NCI-H1694 treated with DMSO at 0.1 percent for 48 hours (cell line): ENCODE measurements at regions not wholly inside any gene's neighbourhood (a gene's known extent, or its start where the extent isn't known, plus 50 kb on each side); places are given as distances from the start of the nearest gene placed in this dataset.

Source experiments
- DNase-seq: peaks from one replicate; lab custom pipeline; 2025; lab: John Stamatoyannopoulos, UW

DNA sequence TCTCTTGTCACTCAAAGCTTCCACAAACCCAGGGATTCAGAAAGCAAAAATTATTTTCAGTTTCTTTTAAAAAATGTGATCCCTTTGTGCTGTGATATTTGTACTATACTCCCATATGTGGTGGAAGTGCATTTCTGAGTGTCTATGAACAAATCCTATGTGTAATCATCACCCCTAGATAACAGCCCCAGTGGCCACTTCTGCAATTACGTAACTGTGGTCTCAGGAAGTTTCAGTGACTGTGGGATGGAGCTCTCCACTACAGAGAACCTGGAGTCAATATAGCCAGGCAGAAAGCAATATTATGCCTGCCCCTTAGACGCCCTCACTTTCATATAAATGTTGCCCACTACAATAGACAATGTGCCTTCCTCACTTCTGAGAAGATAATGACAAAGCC lies 1101.7 kb upstream of the GHITM start:
- DNase-seq: no peak

DNA sequence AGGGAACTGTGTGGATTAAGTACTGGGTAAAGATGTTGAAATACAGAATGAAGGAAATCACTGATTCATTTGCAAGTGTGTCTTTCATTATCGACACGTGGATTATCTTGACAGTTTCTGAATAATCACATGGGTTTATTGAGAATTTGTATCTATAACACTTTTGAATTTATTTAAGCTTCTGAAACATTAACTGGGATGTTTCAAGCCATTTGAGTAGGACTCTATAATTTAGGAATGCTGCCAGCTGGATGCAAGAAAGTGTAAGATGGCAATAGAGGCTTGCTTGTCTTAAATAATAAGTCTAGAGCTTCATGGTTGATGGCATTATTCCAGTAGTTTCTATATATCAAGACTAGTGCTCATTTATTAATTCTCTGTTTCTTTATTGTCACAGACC lies 1100.7 kb upstream of the GHITM start:
- no peak for DNase-seq

DNA sequence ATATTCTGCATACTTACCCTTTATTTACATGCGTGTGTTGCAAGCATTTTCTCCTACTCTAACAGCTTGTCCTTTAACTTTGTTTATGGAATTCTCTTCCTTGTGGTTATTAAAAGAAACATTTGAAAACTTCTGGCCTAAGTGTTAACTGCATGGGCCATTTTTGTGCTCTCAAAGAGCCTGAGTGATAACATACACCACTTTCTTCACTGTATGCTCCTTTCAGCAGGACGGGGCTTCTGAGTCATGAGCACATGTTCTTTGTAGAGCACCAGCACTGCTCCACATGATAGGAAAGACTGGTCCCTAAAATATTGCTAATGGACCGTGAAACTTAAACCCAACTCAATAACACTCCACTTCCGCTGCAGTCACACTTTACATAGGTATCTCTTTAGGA lies 1093.6 kb upstream of the GHITM start:
- DNase-seq: no peak

DNA sequence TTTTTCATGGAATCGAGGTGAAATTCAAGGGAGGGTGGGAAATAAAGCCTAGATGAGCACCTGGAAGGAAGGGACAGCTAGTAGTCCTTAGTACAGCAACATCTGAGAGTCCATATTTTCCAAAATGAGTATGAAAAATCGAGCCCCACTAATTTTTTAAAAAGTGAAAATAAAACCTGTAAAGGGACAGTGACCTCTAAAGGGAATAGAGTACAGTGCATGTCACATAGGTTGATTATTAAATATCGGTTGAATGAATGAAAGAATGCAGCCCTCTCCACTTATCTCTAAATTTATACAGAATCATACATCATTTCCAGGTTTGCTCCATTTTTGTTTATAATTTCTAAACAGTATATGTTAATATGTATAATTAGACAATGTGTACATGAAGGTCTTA lies 1088.5 kb upstream of the GHITM start:
- no peak for DNase-seq

DNA sequence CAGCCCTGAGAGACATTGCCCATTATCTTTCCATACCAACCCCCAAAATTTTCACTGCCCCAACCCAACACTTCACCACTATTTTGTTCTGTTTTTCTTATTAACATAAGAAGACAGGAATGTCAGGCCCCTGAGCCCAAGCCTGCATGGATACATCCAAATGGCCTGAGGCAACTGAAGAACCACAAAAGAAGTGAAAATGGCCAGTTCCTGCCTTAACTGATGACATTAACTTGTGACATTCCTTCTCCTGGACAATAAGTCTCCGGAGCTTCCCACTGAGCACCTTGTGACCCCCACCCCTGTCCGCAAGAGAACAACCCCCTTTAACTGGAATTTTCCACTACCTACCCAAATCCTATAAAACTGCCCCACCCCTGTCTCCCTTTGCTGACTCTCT lies 1076.4 kb upstream of the GHITM start:
- no peak for DNase-seq

DNA sequence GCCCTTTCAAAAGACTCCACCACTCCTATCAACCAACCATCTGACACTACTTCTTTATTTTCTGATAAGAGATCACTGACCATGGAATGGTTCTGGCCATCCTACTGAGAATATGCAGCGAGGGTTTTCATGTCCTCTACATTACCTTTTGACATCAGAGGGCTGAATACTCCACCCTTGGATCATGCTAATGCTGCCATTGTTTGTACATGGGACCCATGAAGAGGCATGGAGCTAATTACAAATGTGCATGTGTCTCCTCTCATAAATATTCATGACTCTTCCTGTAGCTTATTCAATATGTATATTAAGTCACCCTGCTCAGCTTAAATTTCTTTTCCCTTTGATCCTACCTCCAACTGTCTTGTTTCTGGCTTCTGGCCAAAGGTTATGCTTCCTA lies 1065.8 kb upstream of the GHITM start:
- no peak for DNase-seq

DNA sequence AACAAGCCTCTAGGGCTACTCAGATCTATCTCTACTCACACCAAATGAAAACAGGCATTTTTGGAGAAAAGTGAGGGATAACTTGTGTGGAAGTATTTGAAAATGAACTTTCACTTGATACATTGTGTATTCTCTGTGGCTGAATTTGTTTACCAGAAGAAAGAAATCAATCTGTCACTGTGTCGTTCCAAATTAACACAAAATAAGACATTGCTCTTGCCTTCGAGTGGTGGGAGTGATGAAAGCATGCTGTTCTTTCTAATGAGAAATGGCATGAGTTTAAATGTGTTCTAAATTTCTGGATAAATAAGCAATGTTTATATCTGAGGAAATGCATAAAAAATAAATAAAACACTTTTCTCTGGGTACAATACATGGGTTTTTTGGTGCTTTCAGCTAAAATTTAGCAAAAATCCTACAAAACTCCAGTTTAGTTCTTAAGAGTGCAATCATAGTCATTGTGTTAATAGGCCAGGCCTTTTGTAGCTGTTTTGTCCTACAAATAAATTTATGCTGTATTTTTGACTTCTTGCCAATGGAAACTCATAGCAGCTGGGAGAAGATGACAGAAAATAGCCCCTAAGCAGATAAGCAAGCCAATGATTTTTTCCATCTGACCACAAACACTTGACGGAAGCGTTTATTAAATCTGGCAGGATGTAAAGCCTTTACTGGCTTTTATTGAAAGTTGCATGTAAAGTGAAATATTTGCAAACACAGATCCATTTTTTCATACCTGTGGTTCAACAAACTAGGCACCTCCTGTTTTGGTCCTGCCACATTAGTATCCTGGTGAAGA lies 1064.1 kb upstream of the GHITM start:
- peak; percentile 34 for DNase-seq

DNA sequence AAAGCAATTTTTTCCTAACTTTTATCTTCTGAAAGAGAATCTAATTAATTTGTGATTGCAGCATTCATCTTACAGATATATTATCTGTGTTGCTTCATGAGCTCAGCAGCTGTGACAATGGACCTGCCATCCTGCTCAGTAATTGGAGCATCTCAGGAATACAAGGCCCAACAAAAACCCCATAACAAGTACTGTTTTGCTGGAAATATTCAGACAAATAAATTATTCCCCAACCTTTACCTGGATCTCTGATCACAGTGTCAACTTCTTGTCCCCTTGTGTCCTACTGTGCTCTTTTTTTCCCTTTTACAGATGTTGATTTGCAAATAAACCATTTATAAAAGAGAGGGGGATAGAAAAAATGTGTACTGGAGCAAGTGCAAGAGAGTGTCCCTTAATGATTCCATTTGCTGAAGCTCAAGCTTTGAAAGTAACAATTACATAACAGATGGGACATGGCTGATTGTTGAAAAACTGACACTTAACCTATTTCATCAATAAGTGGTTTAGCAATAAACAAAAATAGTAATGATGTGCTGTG lies 1063.4 kb upstream of the GHITM start:
- DNase-seq: peak; percentile 28

DNA sequence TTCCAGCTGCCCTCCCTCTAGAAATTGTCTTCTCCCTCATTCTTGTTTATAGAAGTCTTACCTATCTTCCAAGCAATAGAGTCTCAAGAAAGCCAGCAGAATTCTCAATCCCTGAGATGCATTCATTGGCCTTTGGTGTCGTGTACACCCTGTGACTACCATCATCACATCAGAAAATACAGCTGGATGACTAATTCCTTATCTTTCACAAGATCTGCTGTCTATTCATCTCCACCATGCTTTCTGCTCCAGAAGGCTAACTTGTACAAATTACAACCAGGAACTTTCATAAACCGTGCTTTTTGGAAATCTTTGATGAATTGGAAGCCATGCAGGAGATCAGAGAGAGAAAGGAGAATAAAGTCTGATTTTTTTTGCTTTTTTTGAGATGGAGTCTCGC lies 1062.9 kb upstream of the GHITM start:
- no peak for DNase-seq

DNA sequence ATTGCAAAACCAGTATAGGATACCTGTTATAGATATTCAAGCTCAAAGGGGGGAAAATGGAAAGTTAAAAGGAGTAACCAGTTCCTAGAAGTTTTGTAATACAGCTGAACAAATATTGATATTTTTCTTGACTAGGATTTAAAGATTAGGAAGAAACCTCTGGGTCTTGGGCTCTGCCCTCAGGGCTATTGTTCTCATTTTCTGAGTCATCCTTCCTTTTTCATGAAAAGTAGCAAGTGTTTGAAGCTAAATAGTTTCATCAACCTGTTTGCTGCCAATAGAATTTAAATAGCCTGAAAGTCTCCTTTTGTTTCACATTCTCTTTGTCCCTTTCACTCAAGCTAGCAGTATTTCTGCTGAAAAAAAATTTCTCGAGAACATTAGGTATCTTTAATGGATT lies 1061.1 kb upstream of the GHITM start:
- no peak for DNase-seq

GRCh38 chr10:83078645-83079044 lies 1060.7 kb upstream of the GHITM start:
- DNase-seq: no peak

GRCh38 chr10:83083831-83084230 lies 1055.5 kb upstream of the GHITM start:
- no peak for DNase-seq

GRCh38 chr10:83089335-83089734 lies 1050.0 kb upstream of the GHITM start:
- DNase-seq: no peak

GRCh38 chr10:83104616-83105015 lies 1034.7 kb upstream of the GHITM start:
- no peak for DNase-seq

- no peak for DNase-seq
These were observed 1030.6 kb upstream of the GHITM start for GRCh38 chr10:83108565-83109333.

DNA sequence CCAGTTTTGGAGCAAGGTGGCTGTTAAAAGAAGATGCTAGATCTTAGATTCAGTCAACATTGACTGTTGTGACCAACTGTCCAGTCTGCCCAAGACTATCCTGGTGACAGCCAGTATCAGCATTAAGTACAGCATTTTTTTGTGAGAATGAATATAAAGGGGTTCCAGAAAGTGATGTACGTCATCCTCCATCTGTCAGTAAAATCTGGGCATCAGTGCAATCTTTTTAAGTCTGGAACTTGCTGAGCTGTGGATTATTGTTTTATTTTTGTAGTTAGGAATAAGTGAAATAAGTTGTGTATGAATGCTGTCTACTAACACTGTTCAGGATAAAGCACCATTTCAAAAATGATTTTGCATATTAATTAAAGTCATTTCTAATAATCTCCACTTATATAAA lies 1020.0 kb upstream of the GHITM start:
- DNase-seq: no peak

GRCh38 chr10:83122336-83122735 lies 1017.0 kb upstream of the GHITM start:
- no peak for DNase-seq

DNA sequence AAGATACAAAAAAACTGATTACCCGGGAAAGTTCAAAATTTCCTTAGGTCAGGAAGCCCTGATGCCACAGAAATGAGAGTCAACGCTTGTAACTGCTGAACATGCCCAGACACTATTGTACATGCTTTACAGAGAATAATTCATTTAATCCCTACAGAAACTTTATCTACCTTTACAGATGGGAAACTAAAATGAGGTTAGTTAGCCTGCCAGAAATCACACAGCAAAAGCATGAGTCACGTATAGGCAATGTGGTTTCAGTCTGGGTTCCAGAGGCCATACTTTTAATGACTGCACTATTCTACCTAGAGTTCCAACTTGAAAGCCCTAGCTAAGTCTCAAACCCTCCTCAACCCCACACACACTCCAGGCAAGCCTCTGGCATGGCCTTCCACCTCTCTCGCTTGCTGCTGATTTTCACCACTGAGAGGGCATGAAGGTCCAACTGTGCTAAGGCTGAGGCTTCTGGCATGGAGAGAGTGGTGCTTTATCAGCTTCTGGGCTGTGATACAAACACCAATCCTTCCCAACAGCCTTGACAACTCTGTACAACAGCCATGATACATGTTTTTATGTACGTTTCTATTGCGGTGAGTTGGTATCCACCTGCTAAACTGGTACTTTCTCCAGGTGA lies 1011.2 kb upstream of the GHITM start:
- DNase-seq: no peak

DNA sequence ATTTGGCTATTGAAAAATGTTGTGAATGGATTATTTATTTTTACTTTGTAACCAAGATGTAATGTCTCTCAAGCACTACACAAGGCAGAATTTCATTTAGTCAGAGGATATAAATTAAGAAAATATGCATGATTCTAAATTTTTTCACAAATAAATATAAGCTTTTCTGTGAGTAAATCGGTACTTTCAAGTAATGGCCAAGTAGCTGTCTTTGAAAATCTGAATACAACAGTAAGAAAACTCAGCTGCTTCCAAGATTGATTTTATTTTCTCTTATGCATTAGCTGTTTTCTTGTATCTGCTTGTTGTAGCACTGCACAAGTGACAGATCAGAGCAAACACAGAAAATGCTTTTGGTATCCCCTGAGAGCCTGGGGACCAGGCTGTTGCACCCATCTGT lies 998.5 kb upstream of the GHITM start:
- peak; percentile 82 for DNase-seq

DNA sequence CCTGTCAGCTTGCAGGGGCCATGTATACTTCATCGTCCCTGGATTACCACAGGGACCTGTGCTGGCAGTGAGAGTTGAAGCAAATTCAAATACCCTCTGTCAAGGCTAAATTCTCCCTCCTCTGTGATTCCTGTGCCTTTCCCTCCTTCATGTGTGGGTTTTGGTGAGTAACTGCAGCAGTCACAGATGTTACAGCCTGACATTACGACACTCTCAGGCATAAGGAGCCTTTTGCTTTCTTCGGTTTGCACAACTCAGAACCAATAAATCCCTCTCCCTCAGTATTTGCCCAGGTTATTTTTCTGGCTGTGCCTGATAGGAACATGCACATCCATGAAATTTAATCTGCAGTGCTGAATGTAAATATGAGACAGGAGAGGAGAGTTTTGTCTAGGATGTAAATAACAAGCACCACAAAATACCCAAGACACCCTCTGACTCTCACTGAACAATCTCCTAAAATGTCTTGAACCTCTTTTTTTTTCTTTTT lies 997.2 kb upstream of the GHITM start:
- DNase-seq: peak; percentile 11

GRCh38 chr10:83144461-83144860 lies 994.8 kb upstream of the GHITM start:
- no peak for DNase-seq

- DNase-seq: no peak
These were observed 985.6 kb upstream of the GHITM start for GRCh38 chr10:83153714-83154113.

- no peak for DNase-seq
These were observed 975.2 kb upstream of the GHITM start for GRCh38 chr10:83164156-83164555.
